HG03439 (cell line): ENCODE measurements at regions not wholly inside any gene's neighbourhood (a gene's known extent, or its start where the extent isn't known, plus 50 kb on each side); places are given as distances from the start of the nearest gene placed in this dataset.
A peak's percentile ranks its signal among the peaks of the same experiment; 100 is the strongest.
"Not testable (repeated sequence)": the region's sequence is repeated elsewhere in the genome, so short reads cannot be mapped to it uniquely, and the experiment has no call there.

ENCODE experiments used
- ATAC-seq: cut with Tn5 transposase; IDR thresholded peaks from one replicate; pipeline ENCODE4 v1.9.1; 2021; ENCODE audit warnings: mild to moderate bottlenecking, moderate library complexity; ENCODE audit not compliant: unreplicated experiment

DNA sequence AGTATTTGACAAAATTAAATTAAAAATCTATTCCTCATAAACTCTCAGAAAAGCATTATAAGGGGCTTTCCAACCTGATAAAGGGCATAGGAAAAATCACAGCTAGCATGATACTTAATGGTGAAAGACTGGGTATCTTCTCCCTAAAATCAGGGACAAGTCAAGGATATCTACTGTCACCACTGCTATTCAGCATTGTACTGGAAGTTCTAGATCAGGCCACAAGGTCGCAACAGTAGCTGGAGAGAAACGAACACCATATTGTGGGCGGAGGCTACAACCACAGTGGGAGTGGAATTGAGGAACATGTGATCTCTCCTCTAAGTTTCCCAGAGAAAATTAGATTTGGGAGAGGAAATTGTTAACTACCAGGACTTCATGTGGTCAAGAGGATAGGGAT is 70.0 kb upstream of the NAMPT start:
- ATAC-seq = no peak

DNA sequence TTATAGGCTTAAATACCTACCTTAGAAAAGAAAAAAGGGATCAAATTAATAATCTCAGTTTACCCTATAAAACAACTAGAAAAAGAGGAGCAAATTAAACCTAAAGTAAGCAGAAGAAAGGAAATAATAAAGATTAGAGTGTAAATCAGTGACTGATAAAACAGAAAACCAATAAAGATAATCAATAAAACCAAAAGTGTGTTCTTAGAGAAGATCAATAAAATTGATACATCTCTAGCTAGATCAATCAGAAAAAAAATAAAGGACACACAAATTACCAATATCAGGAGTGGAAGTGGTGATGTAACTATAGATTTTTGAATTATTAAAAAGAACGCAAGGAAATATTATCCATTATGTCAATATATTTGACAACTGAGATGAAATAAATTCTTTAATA is 69.2 kb upstream of the NAMPT start:
- no peak for ATAC-seq

- no peak for ATAC-seq
Observed at GRCh38 chr7:106348231-106348630, 63.4 kb upstream of the NAMPT start.

- no peak for ATAC-seq
Observed at GRCh38 chr7:106347229-106347833, 62.5 kb upstream of the NAMPT start.

DNA sequence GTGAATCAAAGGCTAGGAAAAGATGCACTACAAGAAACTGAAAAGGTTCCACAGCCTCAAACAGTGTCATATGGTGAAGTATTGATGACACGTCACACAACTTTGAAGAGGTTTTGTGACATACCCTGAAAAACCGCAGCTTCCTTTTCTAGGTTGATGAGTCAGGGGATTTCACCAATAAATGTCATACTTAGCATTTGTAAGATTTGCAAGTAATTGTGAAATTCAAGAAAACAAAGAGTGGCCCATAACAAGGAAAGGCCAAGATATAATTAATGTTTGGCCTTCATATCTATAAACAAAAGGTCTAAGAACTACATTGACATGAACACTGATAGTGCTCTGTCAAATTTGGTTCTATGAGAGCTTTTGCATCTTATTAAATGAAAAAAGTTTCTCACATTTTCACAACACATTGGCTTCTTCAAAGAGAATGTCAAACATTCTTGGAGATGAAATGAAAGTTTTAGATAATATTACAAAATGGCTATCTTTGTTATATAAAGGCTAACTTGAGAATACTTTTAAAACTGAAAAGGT is 62.0 kb upstream of the NAMPT start:
- peak; percentile 87 for ATAC-seq

- ATAC-seq = no peak
Observed at GRCh38 chr7:106346167-106346677, 61.4 kb upstream of the NAMPT start.

DNA sequence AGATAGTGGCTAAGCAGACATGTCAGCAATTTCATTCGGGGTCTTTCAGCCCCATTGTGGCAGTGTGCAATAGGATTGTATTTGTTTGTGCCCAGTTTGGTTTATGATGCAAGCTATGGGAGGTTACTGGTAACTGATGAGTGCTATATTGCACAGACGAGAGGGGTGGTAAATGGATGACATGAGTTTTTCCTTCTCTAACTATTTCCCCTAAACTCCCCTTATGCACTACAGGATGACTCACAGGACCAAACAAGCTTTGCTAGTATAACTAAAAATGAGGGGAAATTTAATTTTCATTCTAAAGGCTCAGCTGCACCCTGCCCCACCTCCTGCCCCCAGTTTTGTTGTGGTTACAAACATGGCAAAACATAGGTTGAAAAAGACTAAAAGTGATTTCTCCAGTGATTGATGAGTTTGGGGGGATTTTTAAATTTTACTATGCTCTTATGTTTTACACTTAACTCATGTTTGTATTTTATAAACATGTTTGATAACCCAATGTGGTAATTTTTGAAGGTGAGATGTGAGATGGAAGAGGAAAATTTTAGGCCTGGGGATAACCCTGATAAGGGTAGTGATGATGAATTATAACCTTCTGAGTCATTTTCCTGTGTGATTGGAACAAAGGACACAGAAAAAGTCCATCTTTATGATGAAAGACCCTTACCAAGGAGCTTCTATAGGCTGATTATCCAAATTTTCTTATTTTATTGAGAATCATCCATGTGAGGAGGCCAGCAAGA is 60.8 kb upstream of the NAMPT start:
- ATAC-seq = no peak

DNA sequence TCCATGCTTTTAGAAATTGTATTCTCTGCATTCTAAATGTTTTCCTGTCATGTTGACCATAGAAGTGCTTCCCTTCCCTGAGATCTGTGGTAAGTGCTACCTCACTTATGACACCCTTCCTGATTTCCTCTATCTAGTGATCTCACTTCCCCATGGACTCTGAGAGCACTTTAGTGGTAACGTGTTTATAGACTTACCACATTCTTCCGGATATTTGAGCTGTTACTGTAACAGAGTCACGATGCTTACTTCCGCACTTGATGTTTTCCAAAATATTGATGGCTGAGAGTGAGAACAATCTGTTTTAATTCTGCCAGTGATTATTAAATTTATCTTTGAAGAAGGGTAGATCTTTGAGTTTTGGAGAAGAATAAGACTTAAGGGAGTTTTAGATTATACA is 60.1 kb upstream of the NAMPT start:
- ATAC-seq = no peak

- no peak for ATAC-seq
Observed at GRCh38 chr7:106344211-106344610, 59.4 kb upstream of the NAMPT start.

DNA sequence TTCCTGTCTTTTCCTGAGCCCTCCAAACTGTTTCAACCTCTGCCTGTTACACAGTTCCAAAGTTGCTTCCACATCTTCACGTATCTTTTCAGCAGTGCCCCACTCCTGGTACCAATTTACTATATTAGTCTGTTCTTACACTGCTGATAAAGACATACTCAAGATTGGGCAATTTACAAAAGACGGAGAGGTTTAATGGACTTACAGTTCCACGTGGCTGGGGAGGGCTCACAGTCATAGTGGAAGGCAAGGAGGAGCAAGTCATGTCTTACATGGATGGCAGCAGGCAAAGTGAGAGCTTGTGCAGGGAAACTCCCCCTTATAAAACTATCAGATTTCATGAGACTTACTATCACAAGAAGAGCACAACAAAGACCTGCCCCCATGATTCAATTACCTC is 57.3 kb upstream of the NAMPT start:
- not testable (repeated sequence) for ATAC-seq

DNA sequence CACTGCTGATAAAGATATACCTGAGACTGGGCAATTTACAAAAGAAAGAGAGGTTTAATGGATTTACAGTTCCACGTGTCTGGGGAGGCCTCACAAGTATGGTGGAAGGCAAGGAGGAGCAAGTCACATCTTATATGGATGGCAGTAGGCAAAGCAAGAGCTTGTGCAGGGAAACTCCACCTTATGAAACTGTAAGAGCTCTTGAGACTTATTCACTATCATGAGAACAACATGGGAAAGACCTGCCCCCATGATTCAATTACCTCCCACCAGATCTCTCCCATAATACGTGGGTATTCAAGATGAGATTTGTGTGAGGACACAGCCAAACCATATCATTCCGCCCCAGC is 55.4 kb upstream of the NAMPT start:
- not testable (repeated sequence) for ATAC-seq

GRCh38 chr7:106339513-106340246 is 54.9 kb upstream of the NAMPT start:
- no peak for ATAC-seq

DNA sequence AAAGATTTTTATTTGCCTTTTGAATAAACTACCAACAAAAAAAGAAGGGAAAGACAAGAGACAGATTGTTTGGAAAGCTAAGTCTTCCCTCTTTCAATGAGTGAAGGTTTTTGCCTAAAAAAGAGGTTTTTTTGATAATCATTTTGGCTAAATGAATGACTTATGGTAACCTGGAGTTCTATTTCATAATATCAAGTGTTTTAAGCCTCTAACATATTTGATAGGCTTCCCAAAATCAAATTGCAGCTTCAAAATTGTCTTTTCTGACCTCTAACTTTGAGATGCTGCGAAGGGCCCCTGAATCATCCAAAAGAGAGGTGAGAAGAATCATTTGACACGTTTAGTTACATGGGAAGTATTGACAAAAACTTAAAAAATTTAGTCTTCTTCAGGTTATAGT is 53.0 kb upstream of the NAMPT start:
- no peak for ATAC-seq

DNA sequence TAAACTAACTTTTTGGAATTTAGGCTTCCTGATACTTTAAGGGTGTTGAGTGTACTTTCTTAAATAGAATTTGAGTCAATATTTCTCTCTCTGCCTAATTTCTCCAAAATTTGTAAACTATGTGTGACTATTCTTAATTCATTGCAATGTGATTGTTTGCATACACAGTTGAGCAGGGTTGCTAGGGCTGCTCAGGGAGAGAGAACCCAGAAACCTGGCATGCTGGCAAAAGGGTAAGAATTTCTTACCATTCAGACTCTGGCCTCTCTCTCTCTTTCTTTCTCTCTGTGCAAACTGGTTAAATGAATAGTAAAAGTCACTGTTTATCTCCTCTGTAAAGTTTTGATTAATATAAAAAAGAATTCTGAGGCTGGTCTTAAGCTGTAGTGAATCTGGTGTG is 51.0 kb upstream of the NAMPT start:
- ATAC-seq = no peak
